H7 (cell line): ENCODE measurements at regions not wholly inside any gene's neighbourhood (a gene's known extent, or its start where the extent isn't known, plus 50 kb on each side); places are given as distances from the start of the nearest gene placed in this dataset.
"Not testable (repeated sequence)": the region's sequence is repeated elsewhere in the genome, so short reads cannot be mapped to it uniquely, and the experiment has no call there.

Source experiments
- DNase-seq: peaks from one replicate; pipeline ENCODE4 v3.0.0; 2012
- H3K27me3 ChIP-seq: 2 replicates; pipeline ENCODE4 v1.6.0; 2011; ENCODE audit warnings: mild to moderate bottlenecking, low read length; ENCODE audit not compliant: control insufficient read depth, insufficient read depth
- H3K36me3 ChIP-seq: replicated peaks from 2 replicates; pipeline ENCODE4 v1.5.1; 2011; ENCODE audit warnings: low read length; ENCODE audit not compliant: control insufficient read depth, insufficient read depth
- H3K4me3 ChIP-seq: 2 replicates; pipeline ENCODE4 v1.5.1; 2011; ENCODE audit warnings: low read depth, mild to moderate bottlenecking, control low read depth, low read length, moderate library complexity; ENCODE audit not compliant: insufficient read depth

DNA sequence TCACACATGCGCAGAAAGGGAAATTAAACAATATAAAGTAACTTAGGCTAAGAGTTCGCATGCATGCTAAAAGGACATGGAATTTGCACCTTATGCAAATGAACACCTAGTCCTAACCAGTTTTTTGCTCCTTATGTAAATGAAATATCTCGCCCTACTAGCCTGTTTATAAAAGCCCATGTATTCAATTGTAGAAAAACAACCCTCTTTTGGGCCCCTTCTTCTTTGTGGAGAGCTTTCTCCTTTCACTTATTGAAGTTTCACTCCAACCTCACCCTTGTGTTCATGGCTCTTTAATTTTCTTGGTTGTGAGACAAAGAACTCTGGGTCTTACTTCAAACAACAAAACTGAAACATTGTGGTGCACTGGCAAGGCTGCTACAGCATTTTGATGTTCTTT, 333.4 kb upstream of the ATXN7L3B start:
- DNase-seq: no peak
- Histone ChIP-seq H3K27me3 (no peaks in the 10 kb centered on the region), H3K36me3 (no peaks in the 10 kb centered on the region), H3K4me3 (no peak overlapping the region)

DNA sequence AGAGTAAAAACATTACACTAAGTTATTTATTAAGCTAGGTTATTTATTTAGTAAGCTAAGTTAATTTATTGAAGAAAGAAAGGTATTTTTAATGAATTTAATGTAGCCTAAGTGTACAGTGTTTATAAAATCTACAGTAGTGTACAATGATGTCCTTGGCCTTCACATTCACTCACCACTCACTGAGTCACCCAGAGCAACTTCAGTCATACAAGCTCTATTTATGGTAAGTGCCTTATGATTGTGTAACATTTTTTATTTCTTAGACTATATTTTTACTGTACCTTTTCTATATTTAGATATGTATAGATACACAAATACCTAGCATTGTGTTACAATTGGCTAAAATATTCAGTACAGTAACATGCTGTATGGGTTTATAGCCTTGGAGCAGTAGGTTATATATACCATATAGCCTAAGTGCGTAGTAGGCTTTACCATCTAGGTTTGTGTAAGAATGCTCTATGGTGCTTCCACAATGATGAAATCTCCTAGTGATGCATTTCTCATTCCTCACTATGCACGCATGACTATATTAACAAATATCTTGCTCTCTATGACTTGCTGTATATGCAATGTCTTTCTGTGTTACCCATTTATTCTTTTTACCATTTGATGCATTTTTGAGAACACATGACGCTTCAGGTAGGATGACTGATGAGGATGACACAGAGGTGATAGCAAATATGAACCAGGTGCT, 309.6 kb upstream of the ATXN7L3B start:
- Histone ChIP-seq H3K36me3 (no peaks in the 10 kb centered on the region), H3K27me3 (no peaks in the 10 kb centered on the region), H3K4me3 (no peak overlapping the region)
- no peak for DNase-seq

DNA sequence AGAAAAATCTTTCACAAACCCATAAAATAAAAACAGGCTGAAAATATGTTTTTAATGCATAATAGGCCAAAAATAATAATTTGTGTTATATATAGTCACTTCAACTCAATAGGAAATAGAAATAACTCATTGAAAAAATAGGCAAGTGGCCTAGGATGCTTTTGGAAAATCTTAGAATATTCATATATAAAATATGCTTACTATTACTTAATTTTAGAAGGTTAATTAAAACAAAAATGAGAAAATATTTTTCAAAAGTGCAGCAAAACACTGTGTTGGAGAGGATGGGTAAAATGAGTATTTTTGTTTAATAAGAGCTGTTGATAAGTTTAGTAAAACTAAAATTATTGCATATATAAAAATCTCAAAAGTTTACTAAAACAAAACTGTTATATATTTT, 308.0 kb upstream of the ATXN7L3B start:
- Histone ChIP-seq H3K36me3 (no peaks in the 10 kb centered on the region), H3K4me3 (no peak overlapping the region), H3K27me3 (no peaks in the 10 kb centered on the region)
- no peak for DNase-seq

DNA sequence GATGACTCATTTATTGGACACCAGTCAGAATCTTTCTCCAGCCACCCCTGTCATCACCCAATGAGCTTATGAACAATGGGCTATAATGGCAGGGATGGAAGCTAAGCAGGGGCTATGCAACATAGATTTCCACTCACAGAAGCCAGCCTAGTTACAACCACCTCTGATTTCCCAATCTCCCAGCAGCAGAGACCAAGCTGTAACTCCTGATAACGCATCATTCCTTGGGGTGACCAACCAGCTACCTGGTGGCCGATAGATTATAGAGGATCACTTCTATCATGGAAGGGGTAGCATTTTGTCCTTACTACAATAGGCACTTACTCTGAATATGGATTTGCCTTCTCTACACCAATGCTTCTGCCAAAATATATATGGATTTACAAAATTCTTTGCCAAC, 302.3 kb upstream of the ATXN7L3B start:
- DNase-seq: no peak
- H3K36me3 ChIP-seq: no peaks in the 10 kb centered on the region
- no peaks in the 10 kb centered on the region for H3K27me3 ChIP-seq
- H3K4me3 ChIP-seq: no peak overlapping the region

DNA sequence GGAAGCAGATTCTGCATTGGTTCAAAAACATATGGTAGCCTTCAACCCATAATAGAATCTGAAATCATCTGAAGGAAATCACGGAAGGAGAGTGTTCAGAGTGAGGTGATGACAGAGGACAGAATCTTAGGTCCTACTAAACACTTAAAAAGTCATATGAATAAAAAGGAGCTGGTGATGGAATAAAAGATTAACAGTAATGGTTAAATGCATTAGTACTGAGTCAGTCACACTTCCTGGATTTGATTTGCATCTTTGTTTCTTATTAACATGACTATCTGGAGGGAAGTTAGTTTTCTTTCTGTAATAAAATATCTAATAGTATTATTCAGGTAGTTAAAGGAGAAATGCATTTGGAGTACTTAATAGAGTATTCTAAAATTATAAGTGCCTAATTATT, 296.3 kb upstream of the ATXN7L3B start:
- DNase-seq: no peak
- Histone ChIP-seq H3K4me3 (no peak overlapping the region), H3K36me3 (no peaks in the 10 kb centered on the region), H3K27me3 (no peaks in the 10 kb centered on the region)

DNA sequence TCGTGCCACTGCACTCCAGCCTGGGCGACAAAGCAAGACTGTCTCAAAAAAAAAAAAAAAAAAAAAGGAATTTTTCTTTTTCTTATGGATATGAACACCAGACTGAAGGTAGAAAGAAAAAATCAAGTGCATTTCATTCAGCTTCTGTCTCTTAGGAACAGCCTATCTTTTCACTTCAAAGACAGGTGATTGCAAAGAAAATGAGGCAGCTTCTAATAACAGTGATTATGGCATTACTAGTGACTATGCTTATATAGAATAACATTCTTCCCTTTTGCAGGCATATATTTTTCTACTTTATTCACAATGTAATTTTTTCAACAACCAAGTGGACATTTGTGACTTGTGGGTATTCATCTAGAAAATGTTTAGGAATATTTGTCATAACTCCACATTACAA, 295.5 kb upstream of the ATXN7L3B start:
- DNase-seq: no peak
- H3K27me3 ChIP-seq: no peaks in the 10 kb centered on the region
- H3K4me3 ChIP-seq: no peak overlapping the region
- H3K36me3 ChIP-seq: no peaks in the 10 kb centered on the region

DNA sequence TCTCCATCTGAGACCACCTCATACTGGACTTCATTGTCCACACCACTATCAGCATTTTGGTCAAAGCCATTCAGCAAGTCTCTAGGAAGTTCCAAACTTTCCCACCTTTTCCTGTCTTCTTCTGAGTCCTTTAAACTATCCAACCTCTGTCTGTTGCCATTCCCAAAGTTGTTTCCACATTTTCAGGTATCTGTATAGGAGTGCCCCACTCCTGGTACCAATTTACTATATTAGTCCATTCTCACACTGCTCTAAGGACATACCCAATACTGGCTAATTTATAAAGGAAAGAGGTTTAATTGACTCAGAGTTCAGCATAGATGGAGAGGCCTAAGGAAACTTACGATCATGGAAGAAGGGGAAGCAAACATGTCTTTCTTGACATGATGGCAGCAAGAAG, 292.2 kb upstream of the ATXN7L3B start:
- Histone ChIP-seq H3K36me3 (no peaks in the 10 kb centered on the region), H3K27me3 (no peaks in the 10 kb centered on the region), H3K4me3 (no peak overlapping the region)
- no peak for DNase-seq

DNA sequence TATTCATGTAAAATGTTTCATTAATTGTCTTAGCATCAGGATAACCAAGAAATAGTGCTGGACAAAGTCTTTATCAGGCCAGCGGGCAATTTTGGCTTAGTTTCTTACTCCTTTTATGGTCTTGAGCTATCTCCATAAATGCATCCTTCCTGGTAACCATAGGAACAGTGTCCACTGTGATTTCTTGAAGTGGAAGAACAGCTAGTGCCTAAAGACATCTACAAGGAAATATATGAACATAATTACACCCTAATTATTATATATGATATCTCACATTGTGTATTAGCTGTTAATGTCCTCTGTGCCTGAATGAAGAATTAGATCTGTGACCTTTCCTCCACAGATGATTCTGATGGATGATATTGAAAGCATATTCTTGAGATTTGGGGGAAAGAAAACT, 286.7 kb upstream of the ATXN7L3B start:
- Histone ChIP-seq H3K4me3 (no peak overlapping the region), H3K36me3 (no peaks in the 10 kb centered on the region), H3K27me3 (no peaks in the 10 kb centered on the region)
- no peak for DNase-seq

DNA sequence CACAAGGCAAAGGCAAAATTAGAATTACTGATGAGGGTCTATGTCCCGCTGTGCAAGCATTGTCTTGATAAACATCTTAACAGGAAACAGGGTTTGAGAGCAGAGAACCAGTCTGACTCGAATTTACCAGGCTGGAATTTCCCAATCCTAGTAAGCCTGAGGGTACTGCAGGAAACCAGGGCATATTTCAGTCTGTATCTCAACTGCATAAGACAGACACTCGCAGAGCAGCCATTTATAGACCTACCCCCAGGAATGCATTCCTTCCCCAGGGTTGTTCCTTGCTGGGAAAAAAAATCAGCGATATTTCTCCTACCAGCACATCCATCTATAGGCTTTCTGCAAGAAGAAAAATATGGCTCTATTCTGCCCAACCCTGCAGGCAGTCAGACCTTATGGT, 283.8 kb upstream of the ATXN7L3B start:
- not testable (repeated sequence) for H3K4me3 ChIP-seq, H3K27me3 ChIP-seq, DNase-seq, H3K36me3 ChIP-seq

DNA sequence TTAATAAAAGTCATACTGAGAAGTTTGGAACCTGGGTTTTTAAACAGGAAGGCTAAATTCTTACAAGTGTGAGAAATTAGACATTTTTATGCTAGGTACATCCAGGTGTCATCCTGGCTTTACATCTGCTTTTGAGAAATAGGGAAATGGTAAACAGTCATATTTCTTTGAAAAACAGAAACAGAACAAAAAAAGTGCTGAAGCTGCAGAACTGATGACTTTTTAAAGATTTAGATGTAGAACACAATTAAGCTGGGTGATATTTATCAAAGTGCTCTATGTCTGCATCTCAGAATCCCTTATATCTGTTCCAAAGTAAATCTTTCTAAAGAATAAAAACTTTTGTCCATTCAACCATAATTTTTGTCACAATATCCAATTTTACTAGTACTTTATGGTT, 282.9 kb upstream of the ATXN7L3B start:
- no peak overlapping the region for H3K4me3 ChIP-seq
- H3K36me3 ChIP-seq: no peaks in the 10 kb centered on the region
- no peaks in the 10 kb centered on the region for H3K27me3 ChIP-seq
- DNase-seq: no peak

DNA sequence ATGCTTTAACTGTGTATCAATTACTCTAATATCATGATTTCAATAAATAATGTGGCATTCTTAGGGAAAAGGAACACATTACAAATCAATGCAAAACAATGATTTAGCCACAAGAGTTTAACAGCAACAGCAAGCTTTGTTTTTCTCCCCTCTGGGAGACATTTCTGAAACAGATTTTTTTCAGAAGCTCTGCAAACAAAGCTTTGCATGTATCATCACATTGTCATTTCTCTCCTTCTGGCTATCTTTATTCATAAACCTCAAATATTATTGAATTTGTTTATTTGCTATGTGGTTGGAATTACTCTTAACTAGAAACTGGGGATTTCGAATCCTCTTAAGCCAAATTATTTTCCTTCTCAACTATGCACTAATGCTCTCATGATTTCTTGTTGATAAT, 278.4 kb upstream of the ATXN7L3B start:
- no peak for DNase-seq
- H3K4me3 ChIP-seq: no peak overlapping the region
- no peaks in the 10 kb centered on the region for H3K36me3 ChIP-seq
- H3K27me3 ChIP-seq: no peaks in the 10 kb centered on the region

DNA sequence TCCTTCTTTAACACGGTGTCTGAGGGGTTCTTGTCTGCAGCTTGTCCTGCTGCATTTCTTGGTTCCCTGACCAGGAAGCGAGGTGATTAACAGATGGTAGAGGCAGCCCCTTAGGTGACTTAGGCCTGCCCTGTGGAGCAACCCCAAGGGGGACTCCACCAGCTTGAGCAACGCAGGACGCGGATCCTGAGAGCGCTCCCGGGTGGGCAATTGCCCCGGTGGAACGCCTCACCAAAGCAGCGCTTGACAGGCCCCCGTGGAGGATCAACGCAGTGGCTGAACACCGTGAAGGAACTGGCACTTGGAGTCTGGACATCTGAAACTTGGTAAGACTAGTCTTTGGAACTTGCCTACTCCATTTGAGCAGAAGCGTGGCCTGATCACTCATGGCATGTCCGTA, 272.9 kb upstream of the ATXN7L3B start:
- H3K36me3 ChIP-seq: no peaks in the 10 kb centered on the region
- no peak for DNase-seq
- no peak overlapping the region for H3K4me3 ChIP-seq
- no peaks in the 10 kb centered on the region for H3K27me3 ChIP-seq

DNA sequence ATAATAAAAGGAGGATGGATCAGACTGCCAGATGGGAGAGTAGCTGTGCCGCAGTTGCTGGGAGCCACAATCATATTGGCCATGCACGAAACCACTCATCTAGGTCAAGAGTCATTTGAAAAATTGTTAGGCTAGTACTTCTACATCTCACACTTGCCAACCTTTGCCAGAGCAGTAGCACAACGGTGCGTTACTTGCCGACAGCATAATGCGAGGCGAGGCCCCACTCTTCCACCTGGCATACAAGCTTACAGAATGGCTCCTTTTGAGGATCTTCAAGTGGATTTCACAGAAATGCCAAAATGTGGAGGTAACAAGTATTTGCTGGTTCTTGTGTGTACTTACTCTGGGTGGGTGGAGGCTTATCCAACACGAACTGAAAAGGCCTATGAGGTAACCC, 268.3 kb upstream of the ATXN7L3B start:
- H3K36me3 ChIP-seq, H3K4me3 ChIP-seq, DNase-seq, H3K27me3 ChIP-seq: not testable (repeated sequence)

DNA sequence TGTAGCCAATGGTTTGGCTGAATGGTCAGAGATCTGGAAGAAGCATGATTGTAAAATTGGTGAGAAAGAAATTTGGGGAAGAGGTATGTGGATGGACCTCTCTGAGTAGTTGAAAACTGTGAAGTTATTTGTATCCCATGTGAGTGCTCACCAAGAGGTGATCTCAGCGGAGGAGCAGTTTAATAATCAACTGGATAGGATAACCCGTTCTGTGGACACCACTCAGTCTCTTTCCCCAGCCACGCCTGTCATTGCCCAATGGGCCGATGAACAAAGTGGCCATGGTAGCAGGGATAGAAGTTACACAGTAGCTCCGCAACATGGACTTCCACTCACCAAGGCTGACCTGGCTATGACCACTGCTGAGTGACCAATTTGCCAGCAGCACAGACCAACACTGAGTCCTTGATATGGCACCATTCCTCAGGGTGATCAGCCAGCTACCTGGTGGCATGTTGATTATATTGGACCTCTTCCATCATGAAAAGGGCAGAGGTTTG, 257.4 kb upstream of the ATXN7L3B start:
- DNase-seq: no peak
- no peaks in the 10 kb centered on the region for H3K36me3 ChIP-seq
- H3K4me3 ChIP-seq: no peak overlapping the region
- H3K27me3 ChIP-seq: no peaks in the 10 kb centered on the region

DNA sequence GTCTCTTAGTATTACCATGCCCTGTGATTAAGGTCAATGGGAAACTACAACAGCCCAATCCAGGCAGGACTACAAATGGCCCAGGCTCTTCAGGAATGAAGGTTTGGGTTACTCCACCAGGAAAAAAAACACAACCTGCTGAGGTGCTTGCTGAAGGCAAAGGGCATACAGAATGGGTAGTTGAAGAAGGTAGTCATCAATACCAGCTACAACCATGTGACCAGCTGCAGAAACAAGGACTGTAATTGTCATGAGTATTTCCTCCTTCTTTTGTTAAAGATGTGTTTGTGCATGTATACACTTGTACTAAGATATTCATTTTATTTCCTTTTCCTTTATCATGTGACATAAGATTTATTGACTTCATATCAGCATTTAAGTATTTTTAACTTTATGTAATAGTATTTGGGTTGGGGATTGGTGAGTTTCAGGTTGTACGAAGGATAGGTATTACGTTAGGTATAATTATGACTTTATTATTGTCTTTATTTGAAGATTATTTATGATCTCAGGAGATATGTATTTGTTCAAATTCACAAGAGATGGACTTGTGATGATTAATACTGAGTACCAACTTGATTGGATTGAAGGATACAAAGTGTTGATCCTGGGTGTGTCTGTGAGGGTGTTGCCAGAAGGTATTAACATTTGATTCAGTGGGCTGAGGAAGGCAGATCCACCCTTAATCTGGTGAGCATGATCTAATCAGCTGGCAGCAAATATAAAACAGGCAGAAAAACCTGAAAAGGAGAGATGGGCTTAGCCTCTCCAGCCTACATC, 256.0 kb upstream of the ATXN7L3B start:
- DNase-seq, H3K36me3 ChIP-seq, H3K4me3 ChIP-seq, H3K27me3 ChIP-seq: not testable (repeated sequence)
